NCI-H524 treated with DMSO at 0.1 percent for 48 hours (cell line): ENCODE measurements at regions not wholly inside any gene's neighbourhood (a gene's known extent, or its start where the extent isn't known, plus 50 kb on each side); places are given as distances from the start of the nearest gene placed in this dataset.

ENCODE experiments used
- DNase-seq: peaks from one replicate; lab custom pipeline; 2025; lab: John Stamatoyannopoulos, UW

DNA sequence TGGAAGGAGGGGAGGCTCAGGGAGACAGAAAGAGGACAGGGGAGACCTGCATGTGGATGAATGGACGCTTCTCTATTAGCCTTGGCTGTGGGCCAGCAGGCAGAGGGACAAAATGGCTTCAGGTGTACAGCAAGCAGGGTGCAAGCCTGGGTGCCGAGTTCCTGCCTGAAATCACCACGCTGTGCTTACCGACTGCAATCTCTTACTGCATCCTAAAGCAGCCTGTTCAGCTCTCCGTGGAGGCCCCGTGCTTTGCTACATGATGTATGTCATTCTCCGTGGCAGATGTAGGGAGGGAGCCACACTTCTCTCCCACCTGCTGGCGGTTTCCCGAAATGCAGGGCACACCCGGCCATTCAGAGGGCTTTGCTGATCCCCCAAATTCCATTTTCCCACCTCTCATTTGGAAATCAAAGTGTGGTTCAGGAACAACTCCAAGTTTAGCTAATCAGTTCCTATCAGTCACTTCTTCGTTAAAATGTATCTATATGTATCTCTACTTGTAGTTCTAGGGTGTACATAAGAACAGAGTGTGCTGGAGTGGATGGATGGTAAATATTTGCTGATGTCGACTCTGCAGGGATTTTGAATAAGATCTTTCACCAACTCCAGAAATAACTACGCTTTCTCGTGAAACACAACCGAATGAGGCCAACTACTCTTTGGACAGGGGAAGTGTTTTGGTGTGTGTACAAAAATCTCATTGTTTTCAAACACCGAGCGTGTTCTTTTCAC lies 122.3 kb upstream of the BACE2 start:
- DNase-seq = peak; percentile 31

- no peak for DNase-seq
These were observed 119.8 kb upstream of the BACE2 start for GRCh38 chr21:41048145-41048544.

DNA sequence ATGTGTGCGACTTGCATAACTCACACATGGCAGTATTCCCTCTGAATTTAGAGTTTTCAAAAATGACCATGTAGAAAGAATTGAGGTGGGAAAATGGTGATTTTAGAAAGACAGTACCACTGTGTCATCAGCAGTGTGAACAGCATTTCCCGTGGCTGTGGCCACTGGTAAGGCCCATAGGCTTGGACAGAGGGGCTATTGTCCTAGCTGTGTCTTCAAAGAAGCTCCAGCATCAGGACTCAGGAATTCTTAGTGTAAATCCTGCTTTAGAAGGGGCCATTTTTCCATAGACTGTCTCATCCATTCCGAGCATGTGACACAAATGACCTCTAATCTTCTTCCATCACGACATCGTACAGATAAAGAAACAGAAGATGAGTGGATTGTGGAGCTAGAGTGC lies 119.3 kb upstream of the BACE2 start:
- DNase-seq = no peak

DNA sequence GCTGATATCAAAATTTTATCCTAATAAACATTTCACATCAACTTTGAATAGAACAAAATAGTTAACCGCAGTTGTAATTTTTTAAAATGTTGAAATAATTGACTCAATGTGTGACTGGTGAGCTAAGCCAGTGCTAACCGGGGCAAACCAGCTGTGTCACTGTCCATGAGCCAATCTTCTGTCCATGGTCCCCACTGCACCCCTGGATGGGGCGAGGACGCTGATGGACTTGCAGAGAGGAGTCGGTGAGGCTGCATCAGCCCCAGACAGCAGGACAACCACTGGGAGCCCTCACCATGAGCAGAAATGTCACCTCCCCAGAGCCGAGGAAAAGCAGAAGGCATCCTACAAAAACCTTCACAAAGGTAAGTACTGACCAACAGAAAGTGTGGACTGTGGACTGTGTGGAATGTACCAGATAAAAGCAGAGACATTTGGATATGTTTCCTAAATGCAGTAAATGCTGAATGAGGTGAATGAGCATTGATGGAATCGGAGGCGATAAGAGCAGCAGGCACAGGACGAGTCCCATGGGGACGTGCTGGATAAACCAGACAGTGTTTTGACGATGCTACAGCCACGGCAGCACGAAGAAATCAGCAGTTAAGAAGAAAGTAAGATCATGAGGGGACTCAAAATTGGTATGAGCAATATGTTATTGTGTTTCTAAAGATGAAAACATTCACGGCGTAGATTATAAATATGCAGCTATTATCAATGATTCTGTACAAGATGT lies 115.0 kb upstream of the BACE2 start:
- DNase-seq = no peak

DNA sequence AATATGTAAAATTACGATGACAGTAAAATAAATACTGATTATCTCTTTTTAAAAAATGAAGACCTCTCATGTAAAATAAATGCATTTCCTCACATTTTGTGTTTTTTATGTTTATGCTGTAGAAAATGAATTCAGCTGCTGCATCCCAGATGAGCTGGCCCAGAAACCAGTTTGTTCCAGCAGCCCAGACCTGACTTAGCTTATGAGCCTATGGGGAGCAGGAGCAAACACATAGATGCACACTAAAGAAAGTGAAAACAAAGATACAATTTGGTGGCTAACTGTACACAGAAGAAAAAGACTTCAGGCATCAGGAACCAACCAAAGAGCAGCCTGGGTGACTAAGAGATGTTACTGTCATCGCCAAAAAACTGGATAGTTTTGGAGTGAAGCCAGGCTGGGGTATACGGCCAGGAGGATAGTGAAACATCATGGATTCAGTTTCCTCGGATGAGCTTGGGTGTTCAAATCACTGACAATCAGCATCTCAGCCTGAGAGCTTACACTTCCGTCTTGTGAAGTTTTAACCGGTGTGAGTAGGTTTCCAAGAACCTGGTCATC lies 113.9 kb upstream of the BACE2 start:
- DNase-seq = no peak

GRCh38 chr21:41055266-41055665 lies 112.7 kb upstream of the BACE2 start:
- no peak for DNase-seq

DNA sequence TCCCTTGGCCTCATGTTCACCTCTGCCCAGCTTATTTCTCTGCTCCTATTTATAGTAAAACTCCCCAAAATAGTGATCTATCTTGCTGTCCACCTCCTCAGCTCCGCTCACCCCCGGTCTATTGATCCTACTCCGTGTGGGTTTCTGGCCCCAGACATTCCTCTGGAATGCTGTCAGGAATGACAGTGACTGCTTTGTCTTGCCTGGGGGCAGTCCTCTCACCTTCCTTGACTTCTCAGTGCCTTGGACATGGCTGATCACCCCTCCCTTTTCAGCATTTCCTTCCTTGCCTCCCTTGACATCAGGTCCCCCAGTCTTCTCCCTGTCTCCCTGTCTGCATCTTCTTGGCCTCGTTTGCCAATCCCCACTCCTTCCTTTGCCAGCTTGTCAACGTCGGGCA lies 108.1 kb upstream of the BACE2 start:
- DNase-seq = no peak

GRCh38 chr21:41061701-41062100 lies 106.3 kb upstream of the BACE2 start:
- DNase-seq = no peak

- no peak for DNase-seq
These were observed 103.6 kb upstream of the BACE2 start for GRCh38 chr21:41064334-41064791.

- DNase-seq = no peak
These were observed 103.0 kb upstream of the BACE2 start for GRCh38 chr21:41064951-41065350.

- DNase-seq = no peak
These were observed 102.4 kb upstream of the BACE2 start for GRCh38 chr21:41065539-41065938.

DNA sequence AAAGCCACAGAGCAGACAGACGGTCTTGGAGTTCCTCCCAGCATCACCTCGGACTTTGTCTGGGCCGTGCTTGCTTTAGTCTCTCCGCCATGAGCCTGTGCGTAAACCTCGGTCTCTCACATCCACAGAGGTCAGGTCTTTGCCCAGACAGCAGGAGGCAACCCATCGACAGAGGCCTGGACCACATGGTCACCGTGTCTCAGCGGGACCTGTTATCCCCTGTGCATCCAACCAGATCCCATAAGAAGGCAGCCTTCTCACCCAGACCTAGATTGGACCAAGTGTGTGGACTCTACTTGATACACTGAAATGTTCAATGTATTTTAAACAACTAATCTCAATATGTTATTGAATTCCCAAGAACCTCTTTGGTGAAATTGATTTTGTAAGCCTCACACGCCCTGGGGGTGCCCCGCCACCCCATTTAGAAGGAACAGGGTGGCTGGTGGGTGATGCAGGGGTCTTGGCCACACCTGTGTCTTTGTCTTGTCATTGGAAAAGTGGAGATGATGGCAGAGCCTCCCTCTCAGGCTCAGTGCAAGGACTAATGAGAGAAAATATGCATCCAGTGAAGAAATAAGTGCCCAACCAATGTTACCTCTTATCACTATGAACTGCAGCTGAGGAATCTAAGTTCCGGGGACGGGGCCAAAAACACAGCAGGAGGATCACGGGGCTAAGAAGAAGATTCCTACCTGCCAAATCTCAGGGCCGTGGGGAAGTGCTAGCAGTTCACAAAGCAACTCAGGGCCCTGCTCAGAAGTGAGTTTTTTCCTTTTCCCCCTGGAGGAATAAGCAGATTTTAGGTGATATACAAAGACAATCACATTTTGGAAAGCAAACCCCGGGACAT lies 101.6 kb upstream of the BACE2 start:
- DNase-seq = no peak

GRCh38 chr21:41067709-41068108 lies 100.3 kb upstream of the BACE2 start:
- no peak for DNase-seq

DNA sequence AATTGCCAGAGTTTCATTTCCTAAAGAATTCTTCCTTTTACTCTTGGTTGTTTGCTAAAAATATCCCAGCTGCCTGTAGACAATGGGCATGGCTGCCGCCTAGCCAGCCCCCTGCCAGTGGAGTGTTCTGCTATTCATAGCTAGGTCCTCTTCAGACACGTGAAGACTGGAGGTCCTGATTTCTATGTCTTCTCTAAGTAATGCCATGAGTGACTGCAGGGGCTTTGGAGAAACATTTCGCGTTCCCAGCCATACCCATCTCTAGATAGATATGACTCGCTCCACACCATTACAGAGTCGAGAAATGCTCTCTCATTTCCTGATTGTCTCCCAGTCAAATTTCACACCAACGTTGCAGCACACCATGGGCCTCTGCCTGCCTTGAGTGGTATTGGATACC lies 99.5 kb upstream of the BACE2 start:
- no peak for DNase-seq

GRCh38 chr21:41068967-41069642 lies 98.9 kb upstream of the BACE2 start:
- DNase-seq = peak; percentile 22

DNA sequence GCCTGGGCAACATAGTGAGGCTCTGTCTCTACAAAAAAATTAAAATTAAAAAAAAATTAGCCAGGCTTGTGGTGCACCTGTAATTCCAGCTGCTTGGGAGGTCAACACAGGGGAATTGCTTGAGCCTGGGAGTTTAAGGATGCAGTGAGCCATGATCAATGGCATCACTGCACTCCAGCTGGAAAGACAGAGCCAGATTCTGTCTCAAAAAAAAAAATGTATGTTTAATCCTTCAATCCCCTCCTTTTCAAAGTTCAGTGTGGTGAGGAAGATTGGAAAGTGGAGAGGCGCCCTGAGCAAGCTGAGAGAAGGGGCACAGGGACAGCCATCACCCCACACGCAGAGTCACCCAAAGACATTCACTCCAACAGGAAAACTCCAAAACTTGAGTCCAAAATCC lies 97.7 kb upstream of the BACE2 start:
- DNase-seq = no peak

- DNase-seq = no peak
These were observed 96.4 kb upstream of the BACE2 start for GRCh38 chr21:41071258-41072171.

- DNase-seq = no peak
These were observed 94.4 kb upstream of the BACE2 start for GRCh38 chr21:41073558-41073957.

DNA sequence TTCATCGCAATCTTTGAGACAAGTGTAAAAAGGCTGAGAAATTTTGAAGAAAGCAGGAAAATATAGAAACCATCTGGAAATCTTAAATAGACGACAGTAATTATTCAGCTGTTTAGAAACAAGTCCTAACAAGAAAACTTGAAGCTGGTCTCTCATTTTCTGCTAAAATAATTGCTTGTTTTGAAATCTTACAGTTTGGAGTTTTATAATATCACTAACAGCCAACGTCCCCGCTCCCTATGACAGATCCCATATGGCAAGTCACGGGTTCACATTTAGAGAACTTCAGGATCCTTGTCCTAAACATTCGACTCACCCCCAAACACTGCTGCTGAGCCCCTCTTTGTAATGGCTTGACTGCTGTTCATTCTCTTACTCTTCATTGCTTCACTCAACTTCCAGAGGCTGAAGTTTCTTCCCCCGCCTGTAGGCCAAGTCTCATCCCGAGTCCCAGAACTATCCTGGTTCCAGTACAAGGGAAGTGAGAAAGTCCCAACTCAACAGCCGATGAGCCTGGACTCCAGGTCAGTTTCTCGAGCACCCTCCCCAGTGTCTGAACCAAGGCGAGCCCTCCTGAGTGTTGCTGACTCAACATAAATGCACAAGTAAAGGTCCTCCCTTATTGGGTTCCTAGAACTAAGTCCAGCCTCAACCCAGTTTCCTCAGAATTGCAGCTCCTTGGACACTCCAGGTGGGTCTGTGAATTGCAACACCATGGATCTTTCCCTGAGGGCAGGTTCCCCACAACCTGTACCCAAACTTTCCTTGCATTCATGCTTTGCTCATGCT lies 93.4 kb upstream of the BACE2 start:
- DNase-seq = no peak

GRCh38 chr21:41075656-41076055 lies 92.3 kb upstream of the BACE2 start:
- no peak for DNase-seq
